22Rv1 (cell line): ENCODE measurements at regions not wholly inside any gene's neighbourhood (a gene's known extent, or its start where the extent isn't known, plus 50 kb on each side); places are given as distances from the start of the nearest gene placed in this dataset.

Experiments
- H3K27ac ChIP-seq: fragments of 450-650 bp; 2 replicates; pipeline ENCODE4 v1.5.1; 2017
- ZFX ChIP-seq: fragments of 450-650 bp; IDR thresholded peaks from 2 replicates; pipeline ENCODE4 v1.6.1; 2017; ENCODE audit warnings: antibody characterized with exemption, borderline replicate concordance
- TF ChIP-seq, protein P1 (sequence below): fragments of 450-650 bp; IDR thresholded peaks from 2 replicates; pipeline ENCODE4 v1.5.1; 2017; ENCODE audit warnings: mild to moderate bottlenecking

DNA sequence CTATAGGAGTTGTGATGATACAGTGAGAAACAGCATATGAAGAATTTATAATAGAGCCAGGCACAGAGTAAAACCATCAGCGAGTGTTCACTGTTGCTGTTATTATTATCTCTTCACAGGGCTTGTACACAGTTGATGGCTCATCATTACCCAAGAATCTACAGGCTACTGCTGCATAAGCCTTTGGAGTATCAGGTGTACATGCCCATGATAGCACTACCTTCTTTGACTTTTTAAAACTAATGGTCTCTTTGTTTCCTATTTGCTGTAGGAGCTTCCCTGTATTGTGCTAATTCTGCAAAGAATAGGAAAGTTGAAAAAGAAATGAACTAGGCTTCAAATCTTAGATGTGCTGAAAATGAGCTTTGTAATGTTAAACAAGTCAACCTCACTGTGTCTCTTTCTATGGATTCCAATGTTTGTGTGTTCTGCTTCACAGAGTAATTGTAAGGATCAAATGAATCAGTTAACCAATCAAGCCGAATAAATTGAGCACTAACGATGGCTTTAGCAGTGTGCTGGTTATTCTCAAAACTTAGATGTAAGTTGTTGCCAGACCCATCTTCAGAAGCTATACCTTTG lies 138.8 kb downstream of the TUSC7 start:
- no peak overlapping the region for H3K27ac ChIP-seq
- no peak for TF ChIP-seq ZFX
- TF ChIP-seq, protein P1, sequence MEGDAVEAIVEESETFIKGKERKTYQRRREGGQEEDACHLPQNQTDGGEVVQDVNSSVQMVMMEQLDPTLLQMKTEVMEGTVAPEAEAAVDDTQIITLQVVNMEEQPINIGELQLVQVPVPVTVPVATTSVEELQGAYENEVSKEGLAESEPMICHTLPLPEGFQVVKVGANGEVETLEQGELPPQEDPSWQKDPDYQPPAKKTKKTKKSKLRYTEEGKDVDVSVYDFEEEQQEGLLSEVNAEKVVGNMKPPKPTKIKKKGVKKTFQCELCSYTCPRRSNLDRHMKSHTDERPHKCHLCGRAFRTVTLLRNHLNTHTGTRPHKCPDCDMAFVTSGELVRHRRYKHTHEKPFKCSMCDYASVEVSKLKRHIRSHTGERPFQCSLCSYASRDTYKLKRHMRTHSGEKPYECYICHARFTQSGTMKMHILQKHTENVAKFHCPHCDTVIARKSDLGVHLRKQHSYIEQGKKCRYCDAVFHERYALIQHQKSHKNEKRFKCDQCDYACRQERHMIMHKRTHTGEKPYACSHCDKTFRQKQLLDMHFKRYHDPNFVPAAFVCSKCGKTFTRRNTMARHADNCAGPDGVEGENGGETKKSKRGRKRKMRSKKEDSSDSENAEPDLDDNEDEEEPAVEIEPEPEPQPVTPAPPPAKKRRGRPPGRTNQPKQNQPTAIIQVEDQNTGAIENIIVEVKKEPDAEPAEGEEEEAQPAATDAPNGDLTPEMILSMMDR = no peak

DNA sequence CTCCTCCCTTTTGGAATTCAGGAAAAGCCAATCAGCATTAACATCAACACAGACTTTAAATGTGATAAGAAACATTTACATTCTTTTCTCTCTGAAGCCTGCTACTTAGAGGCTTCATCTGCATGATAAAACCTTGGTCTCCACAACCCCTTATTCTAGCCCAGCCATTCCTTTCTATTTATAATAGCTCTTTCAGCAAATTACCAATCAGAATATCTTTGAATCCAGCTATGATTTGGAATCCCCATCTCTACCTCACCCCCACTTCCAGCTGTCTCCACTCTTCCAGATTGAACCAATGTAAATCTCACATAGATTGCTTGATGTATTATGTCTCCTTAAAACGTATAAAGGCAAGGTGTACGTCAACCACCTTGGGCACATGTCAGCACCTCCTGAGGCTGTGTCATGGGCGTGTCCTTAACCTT lies 139.7 kb downstream of the TUSC7 start:
- TF ChIP-seq, protein P1 = no peak
- no peak for TF ChIP-seq ZFX
- no peak overlapping the region for H3K27ac ChIP-seq

DNA sequence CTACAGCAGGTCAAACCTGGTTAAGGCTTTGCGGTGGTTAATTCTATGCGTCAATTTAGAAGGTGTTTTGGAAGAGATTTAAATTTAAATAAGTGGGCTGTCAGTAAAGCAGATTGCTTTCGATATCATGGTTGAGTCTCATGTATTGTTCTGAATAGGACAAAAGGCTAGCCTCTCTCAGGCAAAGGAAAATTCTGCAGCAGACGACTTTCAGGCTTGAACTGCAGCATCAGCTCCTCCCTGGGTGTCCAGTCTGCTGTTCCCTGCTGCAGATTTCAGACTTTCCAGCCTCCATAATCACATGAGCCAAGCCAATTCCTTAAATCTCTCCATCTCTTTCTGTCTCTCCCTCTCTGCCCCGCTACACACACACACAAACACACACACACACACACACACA lies 143.2 kb downstream of the TUSC7 start:
- no peak for TF ChIP-seq ZFX
- TF ChIP-seq, protein P1 = no peak
- no peak overlapping the region for H3K27ac ChIP-seq

GRCh38 chr3:116863270-116863770 lies 153.7 kb downstream of the TUSC7 start:
- H3K27ac ChIP-seq = no peak overlapping the region
- TF ChIP-seq, protein P1 = no peak
- TF ChIP-seq ZFX = no peak

DNA sequence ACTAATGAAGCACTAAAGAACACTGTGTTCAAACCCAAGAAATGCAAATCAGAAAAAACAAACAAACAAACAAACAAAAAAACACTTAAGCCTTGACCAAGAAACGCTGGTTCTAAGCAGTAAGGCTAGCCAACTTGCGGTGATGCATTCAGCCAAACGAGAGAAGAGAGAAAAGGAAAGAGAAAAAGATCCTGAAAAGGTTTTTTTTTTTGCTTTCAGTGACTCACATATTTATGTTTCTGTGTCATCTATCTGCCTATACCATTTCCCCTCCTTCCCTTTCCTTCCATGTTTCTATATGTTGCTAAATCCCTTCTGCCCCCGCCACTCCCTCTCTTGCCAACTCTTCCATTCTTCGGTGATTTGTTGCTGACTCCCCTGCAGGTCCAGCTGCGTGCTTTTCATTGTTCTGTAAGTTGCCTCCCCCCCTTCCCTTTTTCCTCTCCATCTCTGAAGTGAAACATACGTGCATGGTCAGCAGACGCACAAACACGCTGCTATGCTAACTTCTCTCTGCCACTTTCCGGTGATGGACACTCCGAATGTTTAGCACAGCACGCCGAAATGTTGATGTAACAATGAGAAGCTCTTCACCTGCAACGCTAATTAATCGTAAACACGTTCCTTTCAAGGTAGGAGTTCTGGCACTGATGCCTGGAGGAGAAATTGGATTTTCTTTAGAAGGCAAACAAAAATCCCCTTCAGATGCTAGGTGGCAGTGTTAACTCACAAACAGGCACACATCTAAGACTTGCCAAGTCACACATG lies 154.4 kb downstream of the TUSC7 start:
- no peak overlapping the region for H3K27ac ChIP-seq
- TF ChIP-seq, protein P1 = peak; percentile 74
- TF ChIP-seq ZFX = no peak

GRCh38 chr3:116864590-116864927 lies 155.0 kb downstream of the TUSC7 start:
- no peak for TF ChIP-seq ZFX
- TF ChIP-seq, protein P1 = peak; percentile 43

GRCh38 chr3:116870379-116870778 lies 160.8 kb downstream of the TUSC7 start:
- H3K27ac ChIP-seq = no peak overlapping the region
- TF ChIP-seq, protein P1 = no peak
- TF ChIP-seq ZFX = no peak

More at GRCh38 chr3:116864590-116864927, 155.0 kb downstream of the TUSC7 start:
- no peak overlapping the region for H3K27ac ChIP-seq
